ENCODE measurements at regions not wholly inside any gene's neighbourhood (a gene's known extent, or its start where the extent isn't known, plus 50 kb on each side); places are given as distances from the start of the nearest gene placed in this dataset.

GRCh38 chr13:106098778-106099177 is 436.7 kb downstream of the EFNB2 start:
- Histone ChIP-seq H3K4me3 (ENCODE audit: low read depth, low read length, poor library complexity, severe bottlenecking) (no peak overlapping the region), H3K4me2 (ENCODE audit: low read length) (no peak overlapping the region), H3K9me2 (ENCODE audit: insufficient read depth, low read length) (no peaks in the 10 kb centered on the region), H3K79me2 (ENCODE audit: insufficient read depth, low read depth, low read length) (no peaks in the 10 kb centered on the region), H3K36me3 (ENCODE audit: insufficient read depth, low read length) (no peaks in the 10 kb centered on the region), H3K4me1 (ENCODE audit: insufficient read depth, low read length, poor library complexity, severe bottlenecking) (no peaks in the 10 kb centered on the region), H3K27ac (ENCODE audit: low read depth, low read length, poor library complexity, severe bottlenecking) (no peak overlapping the region), H3K9me3 (ENCODE audit: low read length) (no peaks in the 10 kb centered on the region), H4K20me1 (ENCODE audit: insufficient read depth, low read length) (no peaks in the 10 kb centered on the region), H2AFZ (ENCODE audit: low read length) (no peak overlapping the region)
- no TSS peak for BruUV-seq (replicated peaks)
- CTCF ChIA-PET (ENCODE audit: unreplicated experiment), result no interaction called here
- POLR2A ChIA-PET, result no interaction called here
- no peak for DNase-seq (ENCODE audit: low spot score)
- no peak for TF ChIP-seq CTCF (conservative IDR thresholded peaks at IDR 0.05; ENCODE audit: low read length)
- no peak for TF ChIP-seq EZH2phosphoT487 (IDR thresholded peaks at IDR 0.05; ENCODE audit: borderline replicate concordance, low read depth, low read length)
- intact Hi-C loops (cut with micrococcal nuclease; ENCODE audit: unreplicated experiment), result no loop called here

GRCh38 chr13:106096661-106097092 is 438.8 kb downstream of the EFNB2 start:
- Histone ChIP-seq H3K36me3 (ENCODE audit: insufficient read depth, low read length) (no peaks in the 10 kb centered on the region), H3K79me2 (ENCODE audit: insufficient read depth, low read depth, low read length) (no peaks in the 10 kb centered on the region), H4K20me1 (ENCODE audit: insufficient read depth, low read length) (no peaks in the 10 kb centered on the region), H3K4me2 (ENCODE audit: low read length) (no peak overlapping the region), H3K27ac (ENCODE audit: low read depth, low read length, poor library complexity, severe bottlenecking) (no peak overlapping the region), H3K9me3 (ENCODE audit: low read length) (no peaks in the 10 kb centered on the region), H3K9me2 (ENCODE audit: insufficient read depth, low read length) (no peaks in the 10 kb centered on the region), H3K4me1 (ENCODE audit: insufficient read depth, low read length, poor library complexity, severe bottlenecking) (no peaks in the 10 kb centered on the region), H3K4me3 (ENCODE audit: low read depth, low read length, poor library complexity, severe bottlenecking) (no peak overlapping the region), H2AFZ (ENCODE audit: low read length) (no peak overlapping the region)
- no TSS peak for BruUV-seq (replicated peaks)
- TF ChIP-seq EZH2phosphoT487 (IDR thresholded peaks at IDR 0.05; ENCODE audit: borderline replicate concordance, low read depth, low read length) (no peak), CTCF (conservative IDR thresholded peaks at IDR 0.05; ENCODE audit: low read length) (no peak)
- POLR2A ChIA-PET, result no interaction called here
- CTCF ChIA-PET (ENCODE audit: unreplicated experiment), result no interaction called here
- intact Hi-C loops (cut with micrococcal nuclease; ENCODE audit: unreplicated experiment), result no loop called here
- DNase-seq (ENCODE audit: low spot score), result no peak

- ChIA-PET CTCF (ENCODE audit: unreplicated experiment) (no interaction called here), POLR2A (interaction anchor here (0.6 kb wide), 1 partner anchor 1610 kb away, joined by 3 read pairs; no protein-coding TSS in a partner anchor)
- Histone ChIP-seq H3K4me2 (ENCODE audit: low read length) (no peak overlapping the region), H3K4me3 (ENCODE audit: low read depth, low read length, poor library complexity, severe bottlenecking) (no peak overlapping the region), H3K36me3 (ENCODE audit: insufficient read depth, low read length) (no peaks in the 10 kb centered on the region), H3K27ac (ENCODE audit: low read depth, low read length, poor library complexity, severe bottlenecking) (no peak overlapping the region), H3K9me2 (ENCODE audit: insufficient read depth, low read length) (no peaks in the 10 kb centered on the region), H3K79me2 (ENCODE audit: insufficient read depth, low read depth, low read length) (no peaks in the 10 kb centered on the region), H2AFZ (ENCODE audit: low read length) (no peak overlapping the region), H3K4me1 (ENCODE audit: insufficient read depth, low read length, poor library complexity, severe bottlenecking) (no peaks in the 10 kb centered on the region), H3K9me3 (ENCODE audit: low read length) (no peaks in the 10 kb centered on the region), H4K20me1 (ENCODE audit: insufficient read depth, low read length) (no peaks in the 10 kb centered on the region)
- no TSS peak for BruUV-seq (replicated peaks)
- no peak for DNase-seq (ENCODE audit: low spot score)
- no peak for TF ChIP-seq CTCF (conservative IDR thresholded peaks at IDR 0.05; ENCODE audit: low read length)
- TF ChIP-seq EZH2phosphoT487 (IDR thresholded peaks at IDR 0.05; ENCODE audit: borderline replicate concordance, low read depth, low read length), result no peak
- intact Hi-C loops (cut with micrococcal nuclease; ENCODE audit: unreplicated experiment), result no loop called here
Observed at GRCh38 chr13:106095919-106096318, 439.5 kb downstream of the EFNB2 start.

Measured in OCI-LY7 (cell line).